Nephron (organoid): ENCODE measurements at regions not wholly inside any gene's neighbourhood (a gene's known extent, or its start where the extent isn't known, plus 50 kb on each side); places are given as distances from the start of the nearest gene placed in this dataset.

Source experiments
- H3K27ac Mint-ChIP-seq, 3 experiments: 2 replicates each; pipeline ENCODE4 v1.8.0; 2020; ENCODE audit warnings: mixed read lengths in 3 of 3, mild to moderate bottlenecking in 2 of 3, moderate library complexity in 1 of 3
- H3K27me3 Mint-ChIP-seq: 2 replicates; pipeline ENCODE4 v1.8.0; 2021; ENCODE audit warnings: low read depth, mild to moderate bottlenecking, moderate library complexity, mixed read lengths
- H3K36me3 Mint-ChIP-seq: 2 replicates; pipeline ENCODE4 v1.8.0; 2020; ENCODE audit warnings: low read depth, mixed read lengths
- H3K4me1 Mint-ChIP-seq: 2 replicates; pipeline ENCODE4 v1.8.0; 2020; ENCODE audit warnings: mixed read lengths
- H3K4me3 Mint-ChIP-seq, 3 experiments: 2 replicates each; pipeline ENCODE4 v1.8.0; 2020; ENCODE audit warnings: mild to moderate bottlenecking in 3 of 3, mixed read lengths in 3 of 3, moderate library complexity in 2 of 3
- H3K9me3 Mint-ChIP-seq: 2 replicates; pipeline ENCODE4 v1.8.0; 2020; ENCODE audit warnings: mixed read lengths
- CTCF ChIP-seq, 3 experiments: fragments of 200-600 bp; sonication (generic); IDR thresholded peaks; one replicate each; pipeline ENCODE4 v1.5.0; 2021; ENCODE audit warnings: antibody characterized with exemption in 3 of 3; ENCODE audit not compliant: unreplicated experiment in 3 of 3

- TF ChIP-seq CTCF (IDR thresholded peaks at IDR 0.05; ENCODE audit: unreplicated experiment in 3 of 3), result no peak
- Mint-ChIP-seq H3K9me3 (no peaks in the 10 kb centered on the region), H3K4me3 (no peak overlapping the region), H3K36me3 (no peaks in the 10 kb centered on the region), H3K4me1 (peaks cover 35% of the 10 kb centered on the region), H3K27ac (peak overlapping the region; percentile 0 to 91 (median 76)), H3K27me3 (peaks cover 20% of the 10 kb centered on the region)
These were observed 380.1 kb downstream of the SOX11 start for GRCh38 chr2:6072276-6072675.

- TF ChIP-seq CTCF (IDR thresholded peaks at IDR 0.05; ENCODE audit: unreplicated experiment in 3 of 3), result no peak
- peak overlapping the region; percentile 71 to 91 (median 76) for H3K27ac Mint-ChIP-seq
- no peaks in the 10 kb centered on the region for H3K36me3 Mint-ChIP-seq
- H3K4me1 Mint-ChIP-seq, result peaks cover 38% of the 10 kb centered on the region
- no peaks in the 10 kb centered on the region for H3K9me3 Mint-ChIP-seq
- peak overlapping the region in 1 of 3 experiments; percentile 60 for H3K4me3 Mint-ChIP-seq
- H3K27me3 Mint-ChIP-seq, result peaks cover 20% of the 10 kb centered on the region
These were observed 380.6 kb downstream of the SOX11 start for GRCh38 chr2:6072768-6073167.

- H3K27me3 Mint-ChIP-seq, result peaks cover 17% of the 10 kb centered on the region
- peak overlapping the region; percentile 71 to 91 (median 76) for H3K27ac Mint-ChIP-seq
- H3K4me3 Mint-ChIP-seq, result peak overlapping the region; percentile 40 to 60 (median 49)
- H3K9me3 Mint-ChIP-seq, result no peaks in the 10 kb centered on the region
- no peaks in the 10 kb centered on the region for H3K36me3 Mint-ChIP-seq
- peaks cover 32% of the 10 kb centered on the region for H3K4me1 Mint-ChIP-seq
- no peak for TF ChIP-seq CTCF (IDR thresholded peaks at IDR 0.05; ENCODE audit: unreplicated experiment in 3 of 3)
These were observed 381.3 kb downstream of the SOX11 start for GRCh38 chr2:6073191-6074088.

GRCh38 chr2:6074089-6074643, 382.0 kb downstream of the SOX11 start:
- Mint-ChIP-seq H3K4me3 (no peak overlapping the region), H3K9me3 (no peaks in the 10 kb centered on the region), H3K27me3 (peaks cover 20% of the 10 kb centered on the region), H3K4me1 (peaks cover 31% of the 10 kb centered on the region), H3K36me3 (no peaks in the 10 kb centered on the region), H3K27ac (peak overlapping the region; percentile 71 to 91 (median 76))
- no peak for TF ChIP-seq CTCF (IDR thresholded peaks at IDR 0.05; ENCODE audit: unreplicated experiment in 3 of 3)

- Mint-ChIP-seq H3K4me1 (peaks cover 22% of the 10 kb centered on the region), H3K27ac (no peak overlapping the region), H3K27me3 (peaks cover 20% of the 10 kb centered on the region)
These were observed 385.4 kb downstream of the SOX11 start for GRCh38 chr2:6077585-6077984.

More at GRCh38 chr2:6077585-6077984, 385.4 kb downstream of the SOX11 start:
- H3K9me3 Mint-ChIP-seq, result no peaks in the 10 kb centered on the region
- H3K36me3 Mint-ChIP-seq, result no peaks in the 10 kb centered on the region
- no peak overlapping the region for H3K4me3 Mint-ChIP-seq
- no peak for TF ChIP-seq CTCF (IDR thresholded peaks at IDR 0.05; ENCODE audit: unreplicated experiment in 3 of 3)
